ENCODE measurements at regions not wholly inside any gene's neighbourhood (a gene's known extent, or its start where the extent isn't known, plus 50 kb on each side); places are given as distances from the start of the nearest gene placed in this dataset.

DNA sequence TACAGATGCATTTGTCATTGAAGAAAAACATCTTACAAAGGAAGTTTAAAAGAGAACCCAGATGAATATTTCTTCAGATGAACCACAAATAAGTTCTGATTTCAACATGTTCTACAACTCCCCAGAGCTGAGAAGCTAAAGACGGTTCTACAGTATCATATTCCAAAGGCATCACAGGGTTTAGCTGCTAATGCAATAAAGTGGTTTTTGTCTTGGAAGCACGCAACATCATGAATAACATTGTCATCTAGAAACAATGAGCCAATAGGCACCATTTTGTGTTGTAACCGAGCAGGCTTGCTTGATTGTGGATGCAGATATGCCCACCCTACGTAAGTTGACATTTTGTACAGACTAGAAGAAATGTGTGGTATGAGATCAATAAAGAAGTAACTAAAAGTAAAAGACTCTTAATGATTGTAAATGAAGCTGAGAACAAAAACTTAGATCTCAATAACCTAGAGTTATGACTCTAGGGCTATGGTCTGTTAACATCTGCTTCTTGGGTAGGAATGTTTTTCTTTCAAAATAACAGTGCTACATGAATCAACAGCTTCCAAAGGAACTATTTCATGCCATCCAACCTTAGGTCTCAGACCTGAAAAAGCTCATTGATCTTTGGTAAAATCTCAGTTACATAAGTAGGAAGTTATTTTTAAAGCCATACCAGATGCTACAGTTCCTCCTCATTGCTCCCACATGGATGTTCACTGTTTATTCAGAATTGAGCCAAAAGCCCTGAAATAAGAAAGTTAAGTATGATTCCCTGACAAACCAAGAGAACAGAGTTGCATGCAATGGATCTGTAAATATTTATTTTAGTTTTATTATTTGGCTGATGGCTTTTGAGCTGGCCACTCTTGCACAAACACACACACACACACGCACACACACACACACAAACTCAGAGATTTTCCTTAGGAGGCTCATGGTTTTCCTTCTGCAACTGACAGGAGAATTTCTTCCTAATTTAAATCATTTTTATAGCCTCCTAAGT is 118.7 kb upstream of the SLCO6A1 start:
- TF ChIP-seq POLR2AphosphoS5 (IDR thresholded peaks at IDR 0.05; ENCODE audit: insufficient read depth, low read depth, low read length) (no peak), CTCF (IDR thresholded peaks at IDR 0.05; ENCODE audit: extremely low read depth in 1 of 2, insufficient read depth in 1 of 2, low read depth in 1 of 2, low read length in 2 of 2) (no peak), MYC (IDR thresholded peaks at IDR 0.05; ENCODE audit: low read depth, low read length) (no peak), POLR2A (IDR thresholded peaks at IDR 0.05; ENCODE audit: low read depth, low read length) (no peak)
- TF ChIP-seq, protein P1, sequence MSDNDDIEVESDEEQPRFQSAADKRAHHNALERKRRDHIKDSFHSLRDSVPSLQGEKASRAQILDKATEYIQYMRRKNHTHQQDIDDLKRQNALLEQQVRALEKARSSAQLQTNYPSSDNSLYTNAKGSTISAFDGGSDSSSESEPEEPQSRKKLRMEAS (IDR thresholded peaks at IDR 0.05; ENCODE audit: insufficient read depth, insufficient read length): no peak
